Left ventricle myocardium inferior (tissue), 1 donor: ENCODE measurements at regions not wholly inside any gene's neighbourhood (a gene's known extent, or its start where the extent isn't known, plus 50 kb on each side); places are given as distances from the start of the nearest gene placed in this dataset.

Experiments
- DNase-seq: peaks from one replicate; pipeline ENCODE4 v3.0.0-alpha.2; 2020
- H3K27ac ChIP-seq: fragments of 200-600 bp; replicated peaks from 2 replicates; pipeline ENCODE4 v1.8.0; 2021
- H3K27me3 ChIP-seq: fragments of 200-600 bp; 2 replicates; pipeline ENCODE4 v1.8.0; 2021; ENCODE audit warnings: low read depth
- H3K36me3 ChIP-seq: fragments of 200-600 bp; 2 replicates; pipeline ENCODE4 v1.8.0; 2021
- H3K4me1 ChIP-seq: fragments of 200-600 bp; 2 replicates; pipeline ENCODE4 v1.8.0; 2021
- H3K4me3 ChIP-seq: fragments of 200-600 bp; 2 replicates; pipeline ENCODE4 v1.8.0; 2021; ENCODE audit warnings: mild to moderate bottlenecking, moderate library complexity
- H3K9me3 ChIP-seq: fragments of 200-600 bp; replicated peaks from 2 replicates; pipeline ENCODE4 v1.8.0; 2021
- intact Hi-C: fragments of 100-400 bp; cut with micrococcal nuclease; formaldehyde crosslinking; loops from one replicate; pipeline ENCODE4 v1.11.0; 2022
- TF ChIP-seq, protein P1 (sequence below): fragments of 200-600 bp; IDR thresholded peaks from 2 replicates; pipeline ENCODE4 v1.8.0; 2021; ENCODE audit warnings: antibody characterized with exemption, mild to moderate bottlenecking, borderline replicate concordance
- donor health status: DM: no; HTN: yes; CAD: no; lungs with severe emphysema.

DNA sequence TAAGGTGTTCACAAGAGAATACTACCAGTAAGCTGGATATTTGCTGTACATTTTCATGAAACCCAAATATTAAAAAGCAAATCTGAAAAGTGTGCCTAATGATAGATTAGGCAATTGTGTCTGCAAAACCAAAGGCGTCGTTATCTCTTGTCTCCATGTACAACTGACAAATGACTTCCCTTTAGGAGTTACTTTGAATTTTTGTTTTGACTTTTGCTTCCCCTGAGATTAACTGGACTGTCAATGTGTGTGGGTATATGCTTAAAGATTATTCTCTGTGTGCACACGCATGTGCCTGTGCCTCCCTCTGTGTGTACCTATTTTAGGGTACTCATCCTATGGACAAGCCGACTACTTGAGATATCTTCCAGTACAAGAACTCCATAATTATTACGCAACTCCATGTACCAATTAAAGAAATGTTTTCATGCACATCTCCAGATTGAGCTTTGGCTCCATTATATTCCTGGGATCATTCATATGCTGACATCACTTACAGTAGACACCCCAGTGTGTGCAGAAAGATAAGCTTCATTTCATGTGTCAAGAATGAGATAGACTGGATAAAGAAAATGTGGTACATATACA, 431.2 kb upstream of the ADAMTS9 start:
- H3K9me3 ChIP-seq, result peaks cover 16% of the 10 kb centered on the region
- TF ChIP-seq, protein P1, sequence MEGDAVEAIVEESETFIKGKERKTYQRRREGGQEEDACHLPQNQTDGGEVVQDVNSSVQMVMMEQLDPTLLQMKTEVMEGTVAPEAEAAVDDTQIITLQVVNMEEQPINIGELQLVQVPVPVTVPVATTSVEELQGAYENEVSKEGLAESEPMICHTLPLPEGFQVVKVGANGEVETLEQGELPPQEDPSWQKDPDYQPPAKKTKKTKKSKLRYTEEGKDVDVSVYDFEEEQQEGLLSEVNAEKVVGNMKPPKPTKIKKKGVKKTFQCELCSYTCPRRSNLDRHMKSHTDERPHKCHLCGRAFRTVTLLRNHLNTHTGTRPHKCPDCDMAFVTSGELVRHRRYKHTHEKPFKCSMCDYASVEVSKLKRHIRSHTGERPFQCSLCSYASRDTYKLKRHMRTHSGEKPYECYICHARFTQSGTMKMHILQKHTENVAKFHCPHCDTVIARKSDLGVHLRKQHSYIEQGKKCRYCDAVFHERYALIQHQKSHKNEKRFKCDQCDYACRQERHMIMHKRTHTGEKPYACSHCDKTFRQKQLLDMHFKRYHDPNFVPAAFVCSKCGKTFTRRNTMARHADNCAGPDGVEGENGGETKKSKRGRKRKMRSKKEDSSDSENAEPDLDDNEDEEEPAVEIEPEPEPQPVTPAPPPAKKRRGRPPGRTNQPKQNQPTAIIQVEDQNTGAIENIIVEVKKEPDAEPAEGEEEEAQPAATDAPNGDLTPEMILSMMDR, result no peak
- H3K4me1 ChIP-seq, result no peaks in the 10 kb centered on the region
- H3K27me3 ChIP-seq, result no peaks in the 10 kb centered on the region
- H3K27ac ChIP-seq, result no peak overlapping the region
- H3K36me3 ChIP-seq, result no peaks in the 10 kb centered on the region
- DNase-seq, result no peak
- no peak overlapping the region for H3K4me3 ChIP-seq
- intact Hi-C loops, result no loop called here

DNA sequence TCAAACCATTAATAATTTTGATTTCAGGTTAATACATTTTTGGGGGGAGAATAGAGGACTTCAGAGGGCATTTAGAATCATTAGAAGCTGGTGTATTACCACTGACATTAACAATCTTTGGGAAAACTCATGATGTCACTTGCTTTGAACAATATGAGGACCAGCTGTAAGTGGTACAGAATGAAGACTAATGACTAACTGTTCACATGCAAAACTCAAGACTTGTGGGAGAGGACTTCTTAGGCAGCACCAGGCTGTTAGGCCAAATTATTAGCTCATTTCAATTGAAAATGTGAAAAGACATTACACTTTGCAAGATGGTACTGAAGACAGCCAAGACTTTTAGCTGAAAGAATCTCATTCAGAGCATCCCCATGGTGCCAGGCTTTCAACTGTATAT, 426.2 kb upstream of the ADAMTS9 start:
- no peak overlapping the region for H3K27ac ChIP-seq
- intact Hi-C loops, result no loop called here
- peaks cover 2% of the 10 kb centered on the region for H3K9me3 ChIP-seq
- H3K36me3 ChIP-seq, result no peaks in the 10 kb centered on the region
- H3K27me3 ChIP-seq, result no peaks in the 10 kb centered on the region
- DNase-seq, result no peak
- no peak overlapping the region for H3K4me3 ChIP-seq
- no peaks in the 10 kb centered on the region for H3K4me1 ChIP-seq
- TF ChIP-seq, protein P1, result no peak

DNA sequence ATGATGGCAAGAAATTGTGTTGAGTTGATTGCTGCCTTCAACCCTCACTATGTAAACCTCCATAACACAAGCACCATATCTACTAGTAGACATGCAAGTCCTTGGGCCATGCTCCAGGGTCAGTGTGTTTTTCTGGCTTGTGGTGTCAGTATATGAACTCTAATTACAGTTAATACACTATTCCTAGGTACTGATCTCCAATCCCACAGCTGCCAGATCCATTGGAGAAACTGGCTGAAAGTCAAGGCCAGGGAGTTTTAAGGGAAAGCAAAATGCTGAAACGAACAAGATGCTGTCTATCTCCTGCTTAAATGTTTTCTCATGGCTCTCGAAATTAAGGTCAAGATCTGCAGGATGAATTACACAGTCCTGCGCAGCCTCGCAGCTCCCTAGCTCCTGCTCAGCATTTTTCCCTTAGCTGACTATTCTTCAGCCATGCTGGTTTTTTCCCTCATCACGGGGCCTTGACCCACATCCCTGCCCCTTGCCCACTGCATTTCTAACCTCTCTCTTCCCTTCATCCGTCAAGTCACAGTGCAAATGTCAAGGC, 425.0 kb upstream of the ADAMTS9 start:
- peak; percentile 17 for DNase-seq
- intact Hi-C loops, result no loop called here
- Histone ChIP-seq H3K27ac (peak overlapping the region; percentile 28), H3K27me3 (no peaks in the 10 kb centered on the region), H3K4me1 (no peaks in the 10 kb centered on the region), H3K4me3 (no peak overlapping the region), H3K9me3 (no peaks in the 10 kb centered on the region), H3K36me3 (no peaks in the 10 kb centered on the region)
- TF ChIP-seq, protein P1, result no peak

DNA sequence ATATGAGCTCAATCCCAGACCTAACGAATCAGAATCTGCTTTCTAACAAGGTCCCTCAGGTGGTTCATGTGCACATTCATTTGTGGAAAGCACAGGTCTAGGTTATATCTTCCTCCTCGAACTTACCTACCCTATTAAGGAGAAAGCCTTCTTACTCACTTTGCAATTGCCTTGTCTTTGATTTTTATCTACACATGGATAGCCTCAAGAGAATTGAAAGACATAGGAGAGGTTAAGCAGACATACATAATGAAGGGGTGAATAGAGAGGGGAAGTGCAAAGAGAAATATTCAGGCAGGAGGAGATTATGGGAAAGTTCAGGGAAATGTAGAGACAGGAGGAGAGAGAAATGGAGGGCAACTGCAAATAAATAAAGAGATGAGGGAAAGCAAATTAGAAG, 422.9 kb upstream of the ADAMTS9 start:
- Histone ChIP-seq H3K27me3 (no peaks in the 10 kb centered on the region), H3K4me3 (no peak overlapping the region), H3K4me1 (no peaks in the 10 kb centered on the region), H3K36me3 (no peaks in the 10 kb centered on the region), H3K27ac (no peak overlapping the region), H3K9me3 (no peaks in the 10 kb centered on the region)
- TF ChIP-seq, protein P1, result no peak
- DNase-seq, result no peak
- intact Hi-C loops, result no loop called here

DNA sequence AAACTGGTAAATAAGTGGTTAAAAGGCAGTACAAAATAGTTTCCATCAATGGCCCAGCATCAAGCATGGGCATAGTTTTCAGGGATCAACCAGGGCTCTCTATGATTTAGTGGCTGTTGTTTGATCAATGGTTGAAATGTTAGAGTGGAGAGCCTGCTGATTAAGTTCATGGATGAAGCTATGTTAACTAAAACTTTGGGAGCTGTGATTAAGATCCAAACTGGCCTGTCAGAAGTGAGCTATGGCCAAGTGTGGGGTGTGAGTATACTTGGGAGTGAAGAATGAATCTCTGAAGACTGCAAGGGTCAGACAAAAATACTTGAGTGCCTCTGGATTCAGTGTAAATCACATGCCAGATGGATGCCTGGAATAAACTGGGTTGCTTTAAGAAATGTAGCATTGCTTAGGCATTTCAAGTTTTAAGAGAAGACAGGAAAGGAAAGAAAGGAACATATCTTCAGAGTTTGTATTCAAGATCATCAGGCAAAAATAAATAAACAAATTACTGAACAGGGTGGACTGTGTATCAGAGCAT, 422.2 kb upstream of the ADAMTS9 start:
- H3K27ac ChIP-seq, result no peak overlapping the region
- DNase-seq, result no peak
- H3K4me1 ChIP-seq, result no peaks in the 10 kb centered on the region
- H3K9me3 ChIP-seq, result no peaks in the 10 kb centered on the region
- TF ChIP-seq, protein P1, result no peak
- H3K27me3 ChIP-seq, result no peaks in the 10 kb centered on the region
- intact Hi-C loops, result no loop called here
- no peaks in the 10 kb centered on the region for H3K36me3 ChIP-seq
- no peak overlapping the region for H3K4me3 ChIP-seq
